Peyer's patch (tissue), 4 donors: ENCODE measurements at regions not wholly inside any gene's neighbourhood (a gene's known extent, or its start where the extent isn't known, plus 50 kb on each side); places are given as distances from the start of the nearest gene placed in this dataset.

ENCODE experiments used
- CTCF ChIP-seq, 6 experiments: fragments of 450-650 bp in 4 of 6; fragments of 200-600 bp in 2 of 6; sonication (generic) in 1 of 6; IDR thresholded peaks; one replicate each; pipeline ENCODE4 v1.5.1; 2017 to 2019; ENCODE audit warnings: antibody characterized with exemption in 6 of 6, mild to moderate bottlenecking in 3 of 6, moderate library complexity in 1 of 6
- POLR2A ChIP-seq, 2 donors: fragments of 450-650 bp; IDR thresholded peaks; one replicate each; pipeline ENCODE4 v1.5.1; 2017; ENCODE audit warnings: antibody characterized with exemption in 2 of 2, mild to moderate bottlenecking in 2 of 2, moderate library complexity in 2 of 2

- TF ChIP-seq CTCF (IDR thresholded peaks at IDR 0.05) (no peak), POLR2A (IDR thresholded peaks at IDR 0.05) (no peak)
Measured at GRCh38 chr20:53712212-53712977, 118.8 kb upstream of the ZNF217 start.
